ENCODE measurements at regions not wholly inside any gene's neighbourhood (a gene's known extent, or its start where the extent isn't known, plus 50 kb on each side); places are given as distances from the start of the nearest gene placed in this dataset.
"Not testable (repeated sequence)": the region's sequence is repeated elsewhere in the genome, so short reads cannot be mapped to it uniquely, and the experiment has no call there.

DNA sequence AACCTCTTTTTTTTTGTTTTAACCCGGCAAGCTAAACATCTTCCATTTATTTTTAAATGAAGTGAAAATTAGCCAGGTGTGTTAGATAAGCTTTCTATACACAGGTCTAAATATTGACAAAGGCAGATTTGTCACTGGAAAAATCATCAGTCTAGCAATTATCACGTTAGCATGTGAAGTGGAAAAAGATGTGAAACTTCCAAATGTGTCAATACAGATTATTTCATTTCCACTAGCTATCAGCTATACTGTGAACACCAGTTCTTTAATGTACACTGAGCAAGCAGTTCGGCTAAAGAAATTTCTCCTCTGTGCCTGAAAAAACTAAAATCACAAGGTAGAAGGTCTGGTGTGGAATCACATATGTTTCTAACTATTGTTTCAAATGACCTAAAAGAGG, 96.6 kb upstream of the G2E3 start:
- ChIA-PET POLR2A (no interaction called here), CTCF (no interaction called here)
- Histone ChIP-seq H3K27me3 (ENCODE audit: control insufficient read depth, insufficient read depth, low read length) (no peaks in the 10 kb centered on the region), H3K27ac (ENCODE audit: low read depth, low read length) (no peak overlapping the region), H3K4me3 (ENCODE audit: low read depth, low read length) (no peak overlapping the region), H3K9me3 (ENCODE audit: control insufficient read depth, insufficient read depth, low read length) (no peaks in the 10 kb centered on the region)
- TF ChIP-seq, protein P1, sequence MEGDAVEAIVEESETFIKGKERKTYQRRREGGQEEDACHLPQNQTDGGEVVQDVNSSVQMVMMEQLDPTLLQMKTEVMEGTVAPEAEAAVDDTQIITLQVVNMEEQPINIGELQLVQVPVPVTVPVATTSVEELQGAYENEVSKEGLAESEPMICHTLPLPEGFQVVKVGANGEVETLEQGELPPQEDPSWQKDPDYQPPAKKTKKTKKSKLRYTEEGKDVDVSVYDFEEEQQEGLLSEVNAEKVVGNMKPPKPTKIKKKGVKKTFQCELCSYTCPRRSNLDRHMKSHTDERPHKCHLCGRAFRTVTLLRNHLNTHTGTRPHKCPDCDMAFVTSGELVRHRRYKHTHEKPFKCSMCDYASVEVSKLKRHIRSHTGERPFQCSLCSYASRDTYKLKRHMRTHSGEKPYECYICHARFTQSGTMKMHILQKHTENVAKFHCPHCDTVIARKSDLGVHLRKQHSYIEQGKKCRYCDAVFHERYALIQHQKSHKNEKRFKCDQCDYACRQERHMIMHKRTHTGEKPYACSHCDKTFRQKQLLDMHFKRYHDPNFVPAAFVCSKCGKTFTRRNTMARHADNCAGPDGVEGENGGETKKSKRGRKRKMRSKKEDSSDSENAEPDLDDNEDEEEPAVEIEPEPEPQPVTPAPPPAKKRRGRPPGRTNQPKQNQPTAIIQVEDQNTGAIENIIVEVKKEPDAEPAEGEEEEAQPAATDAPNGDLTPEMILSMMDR (IDR thresholded peaks at IDR 0.05; ENCODE audit: low read depth, low read length): no peak
- DNase-seq (ENCODE audit: low read depth, low spot score): no peak

DNA sequence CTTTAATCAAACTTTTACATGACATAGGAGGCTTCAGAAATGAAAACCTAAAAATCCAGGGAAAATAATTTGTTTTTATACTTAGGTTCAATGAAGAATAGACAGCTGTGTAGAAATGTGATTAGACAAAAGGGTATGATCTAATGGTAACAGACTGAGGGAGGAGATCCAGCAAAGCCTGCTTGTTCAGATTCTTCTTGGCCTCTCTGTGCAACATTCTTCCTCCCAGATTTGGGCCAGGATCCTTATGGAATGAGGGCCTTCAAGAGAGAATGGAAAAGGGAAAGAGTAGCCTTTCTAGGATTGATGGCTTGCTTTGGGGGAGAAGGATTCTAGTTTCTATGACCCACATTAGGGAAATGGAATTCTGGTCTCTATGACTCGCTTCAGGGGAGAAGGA, 94.5 kb upstream of the G2E3 start:
- H3K4me3 ChIP-seq (ENCODE audit: low read depth, low read length): no peak overlapping the region
- ChIA-PET CTCF (no interaction called here), POLR2A (no interaction called here)
- no peaks in the 10 kb centered on the region for H3K27me3 ChIP-seq (ENCODE audit: control insufficient read depth, insufficient read depth, low read length)
- no peak overlapping the region for H3K27ac ChIP-seq (ENCODE audit: low read depth, low read length)
- no peaks in the 10 kb centered on the region for H3K9me3 ChIP-seq (ENCODE audit: control insufficient read depth, insufficient read depth, low read length)
- TF ChIP-seq, protein P1 (IDR thresholded peaks at IDR 0.05; ENCODE audit: low read depth, low read length): no peak
- no peak for DNase-seq (ENCODE audit: low read depth, low spot score)

DNA sequence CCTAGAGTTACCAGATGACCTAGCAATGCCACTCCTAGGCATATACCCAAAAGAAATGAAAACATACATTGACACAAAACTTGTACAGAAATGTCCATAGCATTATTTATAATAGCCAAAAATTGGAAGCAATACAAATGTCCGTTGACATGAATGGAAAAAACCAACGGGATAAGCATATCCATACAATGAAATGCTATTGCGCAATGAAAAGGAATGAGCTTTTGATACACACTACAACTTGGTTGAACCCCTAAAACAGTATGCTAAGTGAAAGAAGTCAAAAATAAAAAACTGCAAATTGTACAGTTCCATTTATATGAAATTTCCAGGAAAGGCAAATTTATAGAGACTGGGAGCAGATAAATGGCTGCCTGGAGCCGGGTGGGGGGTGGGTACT, 90.6 kb upstream of the G2E3 start:
- TF ChIP-seq, protein P1 (IDR thresholded peaks at IDR 0.05; ENCODE audit: low read depth, low read length): no peak
- no peak for DNase-seq (ENCODE audit: low read depth, low spot score)
- ChIA-PET POLR2A (no interaction called here), CTCF (no interaction called here)
- H3K9me3 ChIP-seq (ENCODE audit: control insufficient read depth, insufficient read depth, low read length): no peaks in the 10 kb centered on the region
- no peak overlapping the region for H3K4me3 ChIP-seq (ENCODE audit: low read depth, low read length)
- H3K27ac ChIP-seq (ENCODE audit: low read depth, low read length): no peak overlapping the region
- H3K27me3 ChIP-seq (ENCODE audit: control insufficient read depth, insufficient read depth, low read length): no peaks in the 10 kb centered on the region

DNA sequence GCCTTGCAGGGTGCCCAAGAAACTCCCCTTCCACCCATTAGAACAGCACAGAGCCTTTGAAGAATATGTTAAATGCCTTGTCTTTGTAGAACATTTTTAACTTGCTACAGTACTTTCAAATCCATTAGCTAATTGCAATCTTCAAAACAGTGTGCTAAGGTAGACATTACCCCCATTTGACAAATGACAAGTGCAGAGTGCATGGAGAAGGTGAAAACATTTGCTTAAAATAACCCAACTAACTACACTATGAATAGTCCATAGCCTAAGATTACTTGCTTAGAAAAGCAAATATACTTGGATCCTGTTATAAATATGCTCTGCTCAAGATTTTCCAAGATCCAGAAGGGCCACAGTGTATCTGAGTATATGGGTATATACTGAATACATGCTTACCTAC, 87.0 kb upstream of the G2E3 start:
- Histone ChIP-seq H3K9me3 (ENCODE audit: control insufficient read depth, insufficient read depth, low read length) (no peaks in the 10 kb centered on the region), H3K4me3 (ENCODE audit: low read depth, low read length) (no peak overlapping the region), H3K27ac (ENCODE audit: low read depth, low read length) (no peak overlapping the region), H3K27me3 (ENCODE audit: control insufficient read depth, insufficient read depth, low read length) (no peaks in the 10 kb centered on the region)
- TF ChIP-seq, protein P1 (IDR thresholded peaks at IDR 0.05; ENCODE audit: low read depth, low read length): no peak
- POLR2A ChIA-PET: no interaction called here
- DNase-seq (ENCODE audit: low read depth, low spot score): no peak
- CTCF ChIA-PET: no interaction called here

DNA sequence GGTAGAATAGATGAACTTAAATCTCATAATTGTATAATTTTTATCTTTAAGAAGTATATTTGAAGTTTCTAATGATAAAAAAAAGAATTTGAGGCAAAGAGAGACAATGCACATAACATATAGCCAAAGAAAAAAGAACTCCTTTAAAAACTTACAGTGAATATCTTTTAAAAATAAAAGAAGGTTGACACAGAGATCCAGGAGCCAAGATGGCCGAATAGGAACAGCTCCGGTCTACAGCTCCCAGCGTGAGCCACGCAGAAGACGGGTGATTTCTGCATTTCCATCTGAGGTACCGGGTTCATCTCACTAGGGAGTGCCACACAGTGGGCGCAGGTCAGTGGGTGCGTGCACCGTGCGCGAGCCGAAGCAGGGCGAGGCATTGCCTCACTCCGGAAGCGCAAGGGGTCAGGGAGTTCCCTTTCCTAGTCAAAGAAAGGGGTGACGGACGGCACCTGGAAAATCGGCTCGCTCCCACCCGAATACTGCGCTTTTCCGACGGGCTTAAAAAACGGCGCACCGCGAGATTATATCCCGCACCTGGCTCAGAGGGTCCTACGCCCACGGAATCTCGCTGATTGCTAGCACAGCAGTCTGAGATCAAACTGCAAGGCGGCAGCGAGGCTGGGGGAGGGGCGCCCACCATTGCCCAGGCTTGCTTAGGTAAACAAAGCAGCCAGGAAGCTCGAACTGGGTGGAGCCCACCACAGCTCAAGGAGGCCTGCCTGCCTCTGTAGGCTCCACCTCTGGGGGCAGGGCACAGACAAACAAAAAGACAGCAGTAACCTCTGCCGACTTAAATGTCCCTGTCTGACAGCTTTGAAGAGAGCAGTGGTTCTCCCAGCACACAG, 84.9 kb upstream of the G2E3 start:
- H3K27ac ChIP-seq (ENCODE audit: low read depth, low read length); H3K4me3 ChIP-seq (ENCODE audit: low read depth, low read length); DNase-seq (ENCODE audit: low read depth, low spot score); H3K27me3 ChIP-seq (ENCODE audit: control insufficient read depth, insufficient read depth, low read length); CTCF ChIA-PET; H3K9me3 ChIP-seq (ENCODE audit: control insufficient read depth, insufficient read depth, low read length); POLR2A ChIA-PET: not testable (repeated sequence)

All from AG04450 (cell line).